Keratinocyte (primary cell): ENCODE measurements at regions not wholly inside any gene's neighbourhood (a gene's known extent, or its start where the extent isn't known, plus 50 kb on each side); places are given as distances from the start of the nearest gene placed in this dataset.

Experiments
- DNase-seq: peaks from one replicate; pipeline ENCODE4 v3.0.0-alpha.2; 2011; ENCODE audit warnings: low read depth, missing footprints, low spot score
- FAIRE-seq: peaks from 2 replicates; lab custom pipeline; 2011; peaks lifted over from hg19 to GRCh38; lab: Jason Lieb, UNC
- H2AFZ ChIP-seq: 2 replicates; pipeline ENCODE4 v1.6.0; 2012; ENCODE audit warnings: low read length, control low read depth, inconsistent platforms; ENCODE audit not compliant: control insufficient read depth
- H3K27ac ChIP-seq: 2 replicates; pipeline ENCODE4 v1.5.1; 2011; ENCODE audit warnings: low read length; ENCODE audit not compliant: control insufficient read depth, insufficient read depth
- H3K27me3 ChIP-seq: 3 replicates; pipeline ENCODE4 v1.6.0; 2011; ENCODE audit warnings: low read length; ENCODE audit not compliant: control insufficient read depth, insufficient read depth; ENCODE audit errors: extremely low read depth
- H3K36me3 ChIP-seq, 2 experiments: 2 replicates in 1 of 2; 3 replicates in 1 of 2; pipeline ENCODE4 v1.5.1; 2011; ENCODE audit warnings: low read length in 2 of 2, mild to moderate bottlenecking in 1 of 2; ENCODE audit not compliant: control insufficient read depth in 2 of 2, insufficient read depth in 2 of 2; ENCODE audit errors: extremely low read depth in 1 of 2
- H3K4me1 ChIP-seq: 3 replicates; pipeline ENCODE4 v1.5.1; 2011; ENCODE audit warnings: low read length; ENCODE audit not compliant: control insufficient read depth, insufficient read depth; ENCODE audit errors: extremely low read depth
- H3K4me2 ChIP-seq: 3 replicates; pipeline ENCODE4 v1.6.0; 2011; ENCODE audit warnings: low read depth, low read length; ENCODE audit not compliant: control insufficient read depth, insufficient read depth; ENCODE audit errors: extremely low read depth
- H3K4me3 ChIP-seq, 3 experiments: fragments of 200-600 bp in 1 of 3; sonication (generic) in 1 of 3; 2 replicates in 2 of 3; 3 replicates in 1 of 3; pipeline ENCODE4 v1.5.1; 2011 to 2016; ENCODE audit warnings: low read length in 3 of 3, mild to moderate bottlenecking in 3 of 3, control low read depth in 2 of 3, inconsistent platforms in 1 of 3, low read depth in 1 of 3, mixed read lengths in 1 of 3, mixed run types in 1 of 3, moderate library complexity in 1 of 3; ENCODE audit not compliant: control insufficient read depth in 2 of 3, insufficient read depth in 2 of 3; ENCODE audit errors: extremely low read depth in 1 of 3
- H3K79me2 ChIP-seq: 2 replicates; pipeline ENCODE4 v1.6.0; 2012; ENCODE audit warnings: low read length; ENCODE audit not compliant: control insufficient read depth, insufficient read depth
- H3K9ac ChIP-seq: 3 replicates; pipeline ENCODE4 v1.6.0; 2011; ENCODE audit warnings: low read length; ENCODE audit not compliant: control insufficient read depth, insufficient read depth; ENCODE audit errors: extremely low read depth
- H3K9me1 ChIP-seq: 3 replicates; pipeline ENCODE4 v1.6.0; 2011; ENCODE audit warnings: low read length; ENCODE audit not compliant: control insufficient read depth, insufficient read depth; ENCODE audit errors: extremely low read depth
- H3K9me3 ChIP-seq: 2 replicates; pipeline ENCODE4 v1.5.1; 2012; ENCODE audit warnings: low read depth, low read length; ENCODE audit not compliant: control insufficient read depth
- H4K20me1 ChIP-seq: 3 replicates; pipeline ENCODE4 v1.6.0; 2011; ENCODE audit warnings: low read length; ENCODE audit not compliant: control insufficient read depth, insufficient read depth; ENCODE audit errors: extremely low read depth
- EZH2 ChIP-seq: IDR thresholded peaks from one replicate; pipeline ENCODE4 v1.6.1; 2012; ENCODE audit warnings: inconsistent platforms, mild to moderate bottlenecking, low read length, moderate library complexity
- dilution Hi-C: fragments of 300-500 bp; cut with MboI; formaldehyde crosslinking; loops from one replicate; pipeline ENCODE4 v1.7.0; 2020; ENCODE audit warnings: low sequenced_read_pairs; ENCODE audit not compliant: extremely low pct_ligation_motif_present
- TF ChIP-seq, protein P1 (sequence below), 3 experiments: IDR thresholded peaks in 1 of 3; conservative IDR thresholded peaks in 1 of 3; optimal IDR thresholded peaks in 1 of 3; 2 replicates in 2 of 3; 3 replicates in 1 of 3; pipeline versions ENCODE3 to v1.5.1; 2011; ENCODE audit warnings: low read length in 3 of 3, mild to moderate bottlenecking in 3 of 3, moderate library complexity in 2 of 3, control low read depth in 1 of 3, inconsistent platforms in 1 of 3; ENCODE audit not compliant: insufficient read depth in 2 of 3; ENCODE audit errors: extremely low read depth in 1 of 3

DNA sequence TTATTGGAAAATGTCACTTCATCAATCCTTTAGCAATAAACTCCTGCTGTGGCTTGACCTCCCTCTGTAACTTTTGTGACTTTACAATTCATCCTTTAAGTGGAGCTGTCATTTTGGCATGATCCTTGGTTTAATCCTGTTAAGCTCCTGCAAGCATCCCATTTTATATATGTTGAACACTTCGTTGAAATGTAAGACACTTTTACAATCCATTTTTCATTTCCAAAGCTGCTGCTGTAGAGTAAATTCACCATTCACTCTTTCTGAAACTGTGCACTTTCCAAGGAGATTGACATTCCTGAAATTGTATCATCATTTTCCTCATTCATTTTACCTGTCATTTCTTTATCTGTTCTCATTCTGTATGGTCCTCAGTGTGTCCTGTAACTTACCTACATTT lies 1003.2 kb upstream of the GOT2 start:
- no peak overlapping the region for H3K4me3 ChIP-seq
- H3K79me2 ChIP-seq, result no peaks in the 10 kb centered on the region
- H3K9me1 ChIP-seq, result no peaks in the 10 kb centered on the region
- no peak overlapping the region for H3K9ac ChIP-seq
- no peaks in the 10 kb centered on the region for H3K9me3 ChIP-seq
- no peak overlapping the region for H3K4me2 ChIP-seq
- no peaks in the 10 kb centered on the region for H3K27me3 ChIP-seq
- no peak overlapping the region for H3K27ac ChIP-seq
- dilution Hi-C loops, result no loop called here
- FAIRE-seq, result no peak
- DNase-seq, result no peak
- H2AFZ ChIP-seq, result no peak overlapping the region
- no peak for TF ChIP-seq EZH2
- TF ChIP-seq, protein P1, sequence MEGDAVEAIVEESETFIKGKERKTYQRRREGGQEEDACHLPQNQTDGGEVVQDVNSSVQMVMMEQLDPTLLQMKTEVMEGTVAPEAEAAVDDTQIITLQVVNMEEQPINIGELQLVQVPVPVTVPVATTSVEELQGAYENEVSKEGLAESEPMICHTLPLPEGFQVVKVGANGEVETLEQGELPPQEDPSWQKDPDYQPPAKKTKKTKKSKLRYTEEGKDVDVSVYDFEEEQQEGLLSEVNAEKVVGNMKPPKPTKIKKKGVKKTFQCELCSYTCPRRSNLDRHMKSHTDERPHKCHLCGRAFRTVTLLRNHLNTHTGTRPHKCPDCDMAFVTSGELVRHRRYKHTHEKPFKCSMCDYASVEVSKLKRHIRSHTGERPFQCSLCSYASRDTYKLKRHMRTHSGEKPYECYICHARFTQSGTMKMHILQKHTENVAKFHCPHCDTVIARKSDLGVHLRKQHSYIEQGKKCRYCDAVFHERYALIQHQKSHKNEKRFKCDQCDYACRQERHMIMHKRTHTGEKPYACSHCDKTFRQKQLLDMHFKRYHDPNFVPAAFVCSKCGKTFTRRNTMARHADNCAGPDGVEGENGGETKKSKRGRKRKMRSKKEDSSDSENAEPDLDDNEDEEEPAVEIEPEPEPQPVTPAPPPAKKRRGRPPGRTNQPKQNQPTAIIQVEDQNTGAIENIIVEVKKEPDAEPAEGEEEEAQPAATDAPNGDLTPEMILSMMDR (optimal IDR thresholded peaks at IDR 0.05 in 1 of 3, IDR thresholded peaks at IDR 0.05 in 1 of 3, conservative IDR thresholded peaks at IDR 0.05 in 1 of 3; ENCODE audit: extremely low read depth in 1 of 3, insufficient read depth in 2 of 3, low read length in 3 of 3), result no peak
- no peaks in the 10 kb centered on the region for H3K4me1 ChIP-seq
- no peaks in the 10 kb centered on the region for H4K20me1 ChIP-seq
- H3K36me3 ChIP-seq, result no peaks in the 10 kb centered on the region

DNA sequence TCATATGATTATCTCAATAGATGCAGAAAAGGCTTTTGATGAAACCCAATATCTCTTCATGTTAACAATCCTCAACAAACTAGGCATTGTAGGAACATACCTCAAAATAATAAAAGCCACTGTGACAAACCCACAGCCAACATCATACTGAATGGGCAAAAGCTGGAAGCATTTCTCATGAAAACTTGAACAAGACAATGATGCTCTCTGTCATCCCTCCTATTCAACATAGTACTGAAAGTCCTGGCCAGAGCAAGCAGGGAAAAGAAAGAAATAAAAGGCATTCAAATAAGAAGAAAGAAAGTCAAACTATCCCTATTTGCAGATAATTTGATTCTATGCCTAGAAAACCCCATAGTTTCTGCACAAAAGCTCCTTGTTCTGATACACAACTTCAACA lies 999.2 kb upstream of the GOT2 start:
- H2AFZ ChIP-seq, result no peak overlapping the region
- no peak overlapping the region for H3K27ac ChIP-seq
- H3K9me1 ChIP-seq, result no peaks in the 10 kb centered on the region
- no peak overlapping the region for H3K4me3 ChIP-seq
- dilution Hi-C loops, result no loop called here
- H3K36me3 ChIP-seq, result no peaks in the 10 kb centered on the region
- H3K4me2 ChIP-seq, result no peak overlapping the region
- H4K20me1 ChIP-seq, result no peaks in the 10 kb centered on the region
- DNase-seq, result no peak
- no peaks in the 10 kb centered on the region for H3K27me3 ChIP-seq
- FAIRE-seq, result no peak
- TF ChIP-seq EZH2, result no peak
- TF ChIP-seq, protein P1 (optimal IDR thresholded peaks at IDR 0.05 in 1 of 3, IDR thresholded peaks at IDR 0.05 in 1 of 3, conservative IDR thresholded peaks at IDR 0.05 in 1 of 3; ENCODE audit: extremely low read depth in 1 of 3, insufficient read depth in 2 of 3, low read length in 3 of 3), result no peak
- no peaks in the 10 kb centered on the region for H3K79me2 ChIP-seq
- no peaks in the 10 kb centered on the region for H3K4me1 ChIP-seq
- peaks cover 10% of the 10 kb centered on the region for H3K9me3 ChIP-seq
- no peak overlapping the region for H3K9ac ChIP-seq
